ENCODE measurements at regions not wholly inside any gene's neighbourhood (a gene's known extent, or its start where the extent isn't known, plus 50 kb on each side); places are given as distances from the start of the nearest gene placed in this dataset.

DNA sequence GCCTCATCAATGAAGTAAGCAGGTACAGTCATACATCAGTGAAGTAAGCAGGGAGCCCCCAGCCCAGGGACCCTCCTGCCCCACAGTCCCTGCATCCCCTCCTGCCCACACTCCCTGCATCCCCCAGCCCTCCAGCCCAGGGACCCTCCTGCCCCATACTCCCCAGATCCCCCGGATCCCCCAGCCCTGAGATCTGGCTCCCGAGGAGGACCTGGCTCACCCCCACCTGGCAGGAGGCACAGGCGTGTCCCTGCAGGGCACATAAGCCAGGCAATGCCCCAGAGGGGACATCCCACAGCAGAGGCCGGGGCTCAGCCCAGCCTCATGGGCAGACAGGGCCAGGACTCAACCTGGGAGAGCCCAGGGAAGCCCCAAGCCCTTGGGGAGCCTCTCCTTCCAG is 53.6 kb upstream of the TPM4 start:
- no peak for FAIRE-seq
- no peak for TF ChIP-seq RFX5 (IDR thresholded peaks at IDR 0.05)
- TF ChIP-seq, protein P1, sequence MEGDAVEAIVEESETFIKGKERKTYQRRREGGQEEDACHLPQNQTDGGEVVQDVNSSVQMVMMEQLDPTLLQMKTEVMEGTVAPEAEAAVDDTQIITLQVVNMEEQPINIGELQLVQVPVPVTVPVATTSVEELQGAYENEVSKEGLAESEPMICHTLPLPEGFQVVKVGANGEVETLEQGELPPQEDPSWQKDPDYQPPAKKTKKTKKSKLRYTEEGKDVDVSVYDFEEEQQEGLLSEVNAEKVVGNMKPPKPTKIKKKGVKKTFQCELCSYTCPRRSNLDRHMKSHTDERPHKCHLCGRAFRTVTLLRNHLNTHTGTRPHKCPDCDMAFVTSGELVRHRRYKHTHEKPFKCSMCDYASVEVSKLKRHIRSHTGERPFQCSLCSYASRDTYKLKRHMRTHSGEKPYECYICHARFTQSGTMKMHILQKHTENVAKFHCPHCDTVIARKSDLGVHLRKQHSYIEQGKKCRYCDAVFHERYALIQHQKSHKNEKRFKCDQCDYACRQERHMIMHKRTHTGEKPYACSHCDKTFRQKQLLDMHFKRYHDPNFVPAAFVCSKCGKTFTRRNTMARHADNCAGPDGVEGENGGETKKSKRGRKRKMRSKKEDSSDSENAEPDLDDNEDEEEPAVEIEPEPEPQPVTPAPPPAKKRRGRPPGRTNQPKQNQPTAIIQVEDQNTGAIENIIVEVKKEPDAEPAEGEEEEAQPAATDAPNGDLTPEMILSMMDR (IDR thresholded peaks at IDR 0.05) = no peak
- TF ChIP-seq HOXB13 (CRISPR knock-in tag; IDR thresholded peaks at IDR 0.05; ENCODE audit: low read depth) = no peak
- no peak for TF ChIP-seq FOSL2 (IDR thresholded peaks at IDR 0.05)
- TF ChIP-seq FOSL2 (CRISPR knock-in tag; IDR thresholded peaks at IDR 0.05) = no peak
- no peak for TF ChIP-seq JUN (IDR thresholded peaks at IDR 0.05)
- no peak for TF ChIP-seq KDM5A (IDR thresholded peaks at IDR 0.05)
- no peak for TF ChIP-seq POLR2AphosphoS2 (conservative IDR thresholded peaks at IDR 0.05; ENCODE audit: low read length)
- TF ChIP-seq, protein P2, sequence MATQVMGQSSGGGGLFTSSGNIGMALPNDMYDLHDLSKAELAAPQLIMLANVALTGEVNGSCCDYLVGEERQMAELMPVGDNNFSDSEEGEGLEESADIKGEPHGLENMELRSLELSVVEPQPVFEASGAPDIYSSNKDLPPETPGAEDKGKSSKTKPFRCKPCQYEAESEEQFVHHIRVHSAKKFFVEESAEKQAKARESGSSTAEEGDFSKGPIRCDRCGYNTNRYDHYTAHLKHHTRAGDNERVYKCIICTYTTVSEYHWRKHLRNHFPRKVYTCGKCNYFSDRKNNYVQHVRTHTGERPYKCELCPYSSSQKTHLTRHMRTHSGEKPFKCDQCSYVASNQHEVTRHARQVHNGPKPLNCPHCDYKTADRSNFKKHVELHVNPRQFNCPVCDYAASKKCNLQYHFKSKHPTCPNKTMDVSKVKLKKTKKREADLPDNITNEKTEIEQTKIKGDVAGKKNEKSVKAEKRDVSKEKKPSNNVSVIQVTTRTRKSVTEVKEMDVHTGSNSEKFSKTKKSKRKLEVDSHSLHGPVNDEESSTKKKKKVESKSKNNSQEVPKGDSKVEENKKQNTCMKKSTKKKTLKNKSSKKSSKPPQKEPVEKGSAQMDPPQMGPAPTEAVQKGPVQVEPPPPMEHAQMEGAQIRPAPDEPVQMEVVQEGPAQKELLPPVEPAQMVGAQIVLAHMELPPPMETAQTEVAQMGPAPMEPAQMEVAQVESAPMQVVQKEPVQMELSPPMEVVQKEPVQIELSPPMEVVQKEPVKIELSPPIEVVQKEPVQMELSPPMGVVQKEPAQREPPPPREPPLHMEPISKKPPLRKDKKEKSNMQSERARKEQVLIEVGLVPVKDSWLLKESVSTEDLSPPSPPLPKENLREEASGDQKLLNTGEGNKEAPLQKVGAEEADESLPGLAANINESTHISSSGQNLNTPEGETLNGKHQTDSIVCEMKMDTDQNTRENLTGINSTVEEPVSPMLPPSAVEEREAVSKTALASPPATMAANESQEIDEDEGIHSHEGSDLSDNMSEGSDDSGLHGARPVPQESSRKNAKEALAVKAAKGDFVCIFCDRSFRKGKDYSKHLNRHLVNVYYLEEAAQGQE (IDR thresholded peaks at IDR 0.05) = no peak
- no peak for TF ChIP-seq HEYL (CRISPR knock-in tag; IDR thresholded peaks at IDR 0.05)
- TF ChIP-seq, protein P3, sequence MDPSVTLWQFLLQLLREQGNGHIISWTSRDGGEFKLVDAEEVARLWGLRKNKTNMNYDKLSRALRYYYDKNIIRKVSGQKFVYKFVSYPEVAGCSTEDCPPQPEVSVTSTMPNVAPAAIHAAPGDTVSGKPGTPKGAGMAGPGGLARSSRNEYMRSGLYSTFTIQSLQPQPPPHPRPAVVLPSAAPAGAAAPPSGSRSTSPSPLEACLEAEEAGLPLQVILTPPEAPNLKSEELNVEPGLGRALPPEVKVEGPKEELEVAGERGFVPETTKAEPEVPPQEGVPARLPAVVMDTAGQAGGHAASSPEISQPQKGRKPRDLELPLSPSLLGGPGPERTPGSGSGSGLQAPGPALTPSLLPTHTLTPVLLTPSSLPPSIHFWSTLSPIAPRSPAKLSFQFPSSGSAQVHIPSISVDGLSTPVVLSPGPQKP (IDR thresholded peaks at IDR 0.05; ENCODE audit: low read depth, low read length) = no peak
- no peak for TF ChIP-seq MAZ (IDR thresholded peaks at IDR 0.05; ENCODE audit: borderline replicate concordance, low read depth, low read length)
- no peak for TF ChIP-seq FOSB (CRISPR knock-in tag; IDR thresholded peaks at IDR 0.05)
- no peak for TF ChIP-seq ZNF302 (CRISPR knock-in tag; IDR thresholded peaks at IDR 0.05)
- TF ChIP-seq, protein P4, sequence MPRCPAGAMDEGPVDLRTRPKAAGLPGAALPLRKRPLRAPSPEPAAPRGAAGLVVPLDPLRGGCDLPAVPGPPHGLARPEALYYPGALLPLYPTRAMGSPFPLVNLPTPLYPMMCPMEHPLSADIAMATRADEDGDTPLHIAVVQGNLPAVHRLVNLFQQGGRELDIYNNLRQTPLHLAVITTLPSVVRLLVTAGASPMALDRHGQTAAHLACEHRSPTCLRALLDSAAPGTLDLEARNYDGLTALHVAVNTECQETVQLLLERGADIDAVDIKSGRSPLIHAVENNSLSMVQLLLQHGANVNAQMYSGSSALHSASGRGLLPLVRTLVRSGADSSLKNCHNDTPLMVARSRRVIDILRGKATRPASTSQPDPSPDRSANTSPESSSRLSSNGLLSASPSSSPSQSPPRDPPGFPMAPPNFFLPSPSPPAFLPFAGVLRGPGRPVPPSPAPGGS (IDR thresholded peaks at IDR 0.05) = no peak
- TF ChIP-seq ZFP36 (IDR thresholded peaks at IDR 0.05; ENCODE audit: borderline replicate concordance, partially characterized antibody) = no peak
- TF ChIP-seq, protein P5, sequence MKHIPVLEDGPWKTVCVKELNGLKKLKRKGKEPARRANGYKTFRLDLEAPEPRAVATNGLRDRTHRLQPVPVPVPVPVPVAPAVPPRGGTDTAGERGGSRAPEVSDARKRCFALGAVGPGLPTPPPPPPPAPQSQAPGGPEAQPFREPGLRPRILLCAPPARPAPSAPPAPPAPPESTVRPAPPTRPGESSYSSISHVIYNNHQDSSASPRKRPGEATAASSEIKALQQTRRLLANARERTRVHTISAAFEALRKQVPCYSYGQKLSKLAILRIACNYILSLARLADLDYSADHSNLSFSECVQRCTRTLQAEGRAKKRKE (CRISPR knock-in tag; IDR thresholded peaks at IDR 0.05; ENCODE audit: low read depth) = no peak
- TF ChIP-seq SREBF2 (IDR thresholded peaks at IDR 0.05) = no peak
- no peak for TF ChIP-seq SMC3 (IDR thresholded peaks at IDR 0.05)
- no peak for TF ChIP-seq NR3C1 (IDR thresholded peaks at IDR 0.05)
- no peak for TF ChIP-seq RCOR1 (IDR thresholded peaks at IDR 0.05; ENCODE audit: low read depth, low read length)
- Histone ChIP-seq H3K27ac (no peak overlapping the region), H3K4me1 (no peaks in the 10 kb centered on the region), H3K9me3 (no peaks in the 10 kb centered on the region), H3K4me2 (no peak overlapping the region), H3K4me3 (no peak overlapping the region)
- POLR2A ChIA-PET = no interaction called here
- ATAC-seq = no peak
- DNase-seq (ENCODE audit: low read depth in 1 of 2, low spot score in 1 of 2) = no peak
- CTCF ChIA-PET = no interaction called here
- no CpG with 5 or more reads among the region's 4 CpGs for WGBS (ENCODE audit: missing lambda C conversion rate)

Measured in A549 (cell line).